Progenitor cell of endocrine pancreas (in vitro differentiated cells): ENCODE measurements at regions not wholly inside any gene's neighbourhood (a gene's known extent, or its start where the extent isn't known, plus 50 kb on each side); places are given as distances from the start of the nearest gene placed in this dataset.

ENCODE experiments used
- DNase-seq: peaks from one replicate; pipeline ENCODE4 v3.0.0; 2021; ENCODE audit warnings: low spot score; ENCODE audit not compliant: unreplicated experiment
- H3K27ac Mint-ChIP-seq: 2 replicates; pipeline ENCODE4 v1.8.0; 2021; ENCODE audit warnings: mild to moderate bottlenecking, moderate library complexity, mixed read lengths
- H3K27me3 Mint-ChIP-seq: 2 replicates; pipeline ENCODE4 v1.8.0; 2021; ENCODE audit warnings: mixed read lengths
- H3K36me3 Mint-ChIP-seq: 2 replicates; pipeline ENCODE4 v1.8.0; 2022; ENCODE audit warnings: mixed read lengths; ENCODE audit not compliant: insufficient read depth
- H3K4me1 Mint-ChIP-seq: 2 replicates; pipeline ENCODE4 v1.8.0; 2021; ENCODE audit warnings: low read depth, mixed read lengths
- H3K4me3 Mint-ChIP-seq: 2 replicates; pipeline ENCODE4 v1.8.0; 2021; ENCODE audit warnings: low read depth, mild to moderate bottlenecking, moderate library complexity, mixed read lengths
- H3K9me3 Mint-ChIP-seq: 2 replicates; pipeline ENCODE4 v1.8.0; 2021; ENCODE audit warnings: low read depth, mixed read lengths
- TF ChIP-seq, protein P1 (sequence below): fragments of 200-600 bp; sonication (generic); IDR thresholded peaks from one replicate; pipeline ENCODE4 v1.5.0; 2021; ENCODE audit warnings: antibody characterized with exemption, mild to moderate bottlenecking; ENCODE audit not compliant: unreplicated experiment

DNA sequence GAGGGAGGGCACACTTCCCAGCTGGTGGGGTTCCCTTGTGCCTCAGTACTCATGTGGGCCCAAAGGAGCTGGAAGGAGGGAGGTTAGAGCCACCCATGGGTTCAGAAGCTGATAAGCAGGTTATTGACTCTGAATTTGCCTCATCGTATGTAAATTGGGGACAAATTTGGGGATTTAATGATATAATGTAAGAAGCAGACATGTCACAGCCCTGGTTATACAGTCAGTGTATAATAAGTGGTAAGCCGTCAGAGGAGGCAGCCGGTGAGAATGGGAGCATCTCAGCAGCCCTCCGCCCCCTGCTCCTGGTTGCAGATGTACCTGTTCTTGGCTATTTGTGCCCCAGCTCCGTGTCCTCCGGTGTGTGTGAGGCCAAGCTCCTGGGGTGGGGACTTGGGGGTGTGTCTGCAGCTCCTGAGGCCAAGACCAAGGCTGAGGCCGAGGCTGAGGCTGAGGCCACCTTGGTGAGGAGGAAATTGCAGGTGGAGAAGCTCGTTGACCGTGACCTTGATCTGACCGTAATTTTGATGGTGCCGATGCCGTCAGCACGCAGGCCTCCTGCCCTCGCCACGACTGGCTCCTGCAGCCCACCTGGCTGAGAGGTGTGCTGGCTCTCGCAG, 288.1 kb downstream of the SEC14L1 start:
- Mint-ChIP-seq H3K4me1 (peaks cover 5% of the 10 kb centered on the region), H3K27me3 (no peaks in the 10 kb centered on the region), H3K9me3 (no peaks in the 10 kb centered on the region), H3K4me3 (no peak overlapping the region), H3K27ac (peak overlapping the region; percentile 68), H3K36me3 (no peaks in the 10 kb centered on the region)
- TF ChIP-seq, protein P1, sequence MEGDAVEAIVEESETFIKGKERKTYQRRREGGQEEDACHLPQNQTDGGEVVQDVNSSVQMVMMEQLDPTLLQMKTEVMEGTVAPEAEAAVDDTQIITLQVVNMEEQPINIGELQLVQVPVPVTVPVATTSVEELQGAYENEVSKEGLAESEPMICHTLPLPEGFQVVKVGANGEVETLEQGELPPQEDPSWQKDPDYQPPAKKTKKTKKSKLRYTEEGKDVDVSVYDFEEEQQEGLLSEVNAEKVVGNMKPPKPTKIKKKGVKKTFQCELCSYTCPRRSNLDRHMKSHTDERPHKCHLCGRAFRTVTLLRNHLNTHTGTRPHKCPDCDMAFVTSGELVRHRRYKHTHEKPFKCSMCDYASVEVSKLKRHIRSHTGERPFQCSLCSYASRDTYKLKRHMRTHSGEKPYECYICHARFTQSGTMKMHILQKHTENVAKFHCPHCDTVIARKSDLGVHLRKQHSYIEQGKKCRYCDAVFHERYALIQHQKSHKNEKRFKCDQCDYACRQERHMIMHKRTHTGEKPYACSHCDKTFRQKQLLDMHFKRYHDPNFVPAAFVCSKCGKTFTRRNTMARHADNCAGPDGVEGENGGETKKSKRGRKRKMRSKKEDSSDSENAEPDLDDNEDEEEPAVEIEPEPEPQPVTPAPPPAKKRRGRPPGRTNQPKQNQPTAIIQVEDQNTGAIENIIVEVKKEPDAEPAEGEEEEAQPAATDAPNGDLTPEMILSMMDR, result no peak
- DNase-seq, result no peak

DNA sequence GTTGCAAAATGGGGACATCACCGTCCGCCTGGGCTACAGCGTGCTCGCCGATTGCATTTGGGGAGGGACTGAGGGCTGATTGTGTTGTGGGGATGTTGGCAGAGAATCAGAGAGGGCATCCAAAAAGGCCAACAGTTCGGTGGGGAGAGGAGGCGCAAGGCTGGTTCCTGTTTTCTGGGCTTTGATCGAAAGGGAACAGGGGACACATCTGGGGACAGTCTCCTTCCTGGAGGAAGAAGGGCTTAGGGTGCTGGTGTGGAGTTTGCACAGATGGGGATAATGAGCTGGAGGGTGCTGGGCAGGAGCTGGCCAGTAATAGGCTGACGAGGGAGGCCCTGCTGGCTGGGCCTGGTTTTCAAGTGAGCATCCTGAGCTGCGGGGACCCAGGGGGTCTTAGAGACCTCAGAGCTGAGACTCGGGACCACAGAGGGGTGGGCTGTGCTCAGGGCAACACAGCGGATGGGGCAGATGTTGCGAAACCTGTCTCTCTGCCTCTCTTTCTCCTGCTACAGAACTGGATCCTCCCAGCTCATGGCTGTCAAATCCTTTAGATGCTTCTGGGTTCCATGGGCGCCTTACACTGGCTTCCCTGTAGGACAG, 288.7 kb downstream of the SEC14L1 start:
- no peak for DNase-seq
- Mint-ChIP-seq H3K4me3 (no peak overlapping the region), H3K36me3 (no peaks in the 10 kb centered on the region), H3K27ac (peak overlapping the region; percentile 68), H3K9me3 (no peaks in the 10 kb centered on the region), H3K27me3 (no peaks in the 10 kb centered on the region), H3K4me1 (peaks cover 5% of the 10 kb centered on the region)
- TF ChIP-seq, protein P1, result no peak

DNA sequence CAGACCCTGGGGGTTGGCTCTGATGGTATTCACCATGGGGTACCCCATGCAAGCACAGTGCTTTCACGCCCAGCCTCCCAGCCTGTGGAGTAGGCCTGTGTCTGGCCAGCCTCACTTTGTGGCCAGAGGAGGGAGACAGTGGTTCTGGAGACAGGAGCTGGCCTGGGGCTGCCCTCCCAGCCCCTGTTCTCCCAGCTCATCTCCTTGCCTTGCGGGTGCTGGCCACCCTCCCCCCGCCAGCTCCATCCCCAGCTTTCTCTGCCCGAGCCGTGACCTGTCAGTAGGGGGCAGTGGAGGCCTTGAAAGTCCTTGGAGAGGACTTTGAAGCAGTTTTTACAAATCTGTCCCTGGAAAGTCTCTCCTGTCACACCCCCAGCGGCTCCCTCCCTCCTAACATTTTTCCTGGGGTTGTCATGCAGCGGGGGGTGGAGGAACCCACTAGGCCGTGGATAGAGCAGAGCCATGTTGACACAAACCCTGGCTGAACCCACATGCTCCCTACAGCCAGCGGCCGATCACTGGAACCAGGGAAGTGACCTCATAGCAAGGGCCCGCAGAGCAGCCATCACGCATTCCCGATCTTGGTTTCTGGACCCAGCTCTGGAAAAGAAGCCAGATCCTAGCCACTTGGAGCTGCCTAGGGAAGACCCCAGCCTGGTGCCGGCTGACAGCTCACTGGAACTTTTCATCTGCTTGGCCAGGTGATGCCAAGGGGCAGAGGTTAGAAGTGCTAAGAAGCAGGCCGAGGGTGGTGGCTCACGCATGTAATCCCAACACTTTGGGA, 289.4 kb downstream of the SEC14L1 start:
- H3K27ac Mint-ChIP-seq, result peak overlapping the region; percentile 74
- DNase-seq, result peak; percentile 63
- H3K4me1 Mint-ChIP-seq, result peaks cover 5% of the 10 kb centered on the region
- no peaks in the 10 kb centered on the region for H3K9me3 Mint-ChIP-seq
- no peaks in the 10 kb centered on the region for H3K27me3 Mint-ChIP-seq
- H3K36me3 Mint-ChIP-seq, result no peaks in the 10 kb centered on the region
- no peak overlapping the region for H3K4me3 Mint-ChIP-seq
- TF ChIP-seq, protein P1, result peak; percentile 75

DNA sequence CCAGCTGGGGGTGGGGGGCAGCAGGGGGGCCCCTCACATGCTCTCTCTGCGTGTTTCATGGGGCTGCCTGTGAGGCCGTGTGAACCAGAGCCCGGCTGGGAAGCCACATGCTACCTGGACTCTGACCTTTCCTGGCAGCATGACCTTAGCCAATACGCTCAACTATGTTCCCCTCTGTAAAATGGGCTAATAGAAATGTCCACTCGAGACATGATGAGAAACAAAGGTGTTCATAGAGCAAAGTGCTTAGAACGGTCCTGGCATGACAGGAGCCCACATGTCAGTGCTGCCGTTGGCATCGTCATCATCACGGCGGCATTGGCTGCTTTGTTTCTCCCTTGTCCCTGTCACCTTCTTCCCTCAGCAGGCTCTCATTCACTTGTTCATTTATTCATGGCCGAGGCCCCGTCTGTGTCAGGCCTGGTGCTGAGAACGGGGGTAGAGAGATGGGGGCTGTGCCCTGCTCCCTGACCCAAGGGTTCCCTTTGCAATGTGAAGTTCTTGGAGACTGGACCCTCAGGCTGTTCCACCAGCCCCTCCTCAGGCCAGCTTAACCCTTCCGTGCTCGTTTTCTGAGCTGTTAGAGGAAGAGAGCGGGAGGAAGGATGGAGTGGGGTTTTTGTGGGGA, 291.4 kb downstream of the SEC14L1 start:
- Mint-ChIP-seq H3K9me3 (no peaks in the 10 kb centered on the region), H3K4me3 (no peak overlapping the region), H3K27ac (no peak overlapping the region), H3K36me3 (no peaks in the 10 kb centered on the region), H3K27me3 (no peaks in the 10 kb centered on the region), H3K4me1 (peaks cover 14% of the 10 kb centered on the region)
- DNase-seq, result no peak
- TF ChIP-seq, protein P1, result no peak

DNA sequence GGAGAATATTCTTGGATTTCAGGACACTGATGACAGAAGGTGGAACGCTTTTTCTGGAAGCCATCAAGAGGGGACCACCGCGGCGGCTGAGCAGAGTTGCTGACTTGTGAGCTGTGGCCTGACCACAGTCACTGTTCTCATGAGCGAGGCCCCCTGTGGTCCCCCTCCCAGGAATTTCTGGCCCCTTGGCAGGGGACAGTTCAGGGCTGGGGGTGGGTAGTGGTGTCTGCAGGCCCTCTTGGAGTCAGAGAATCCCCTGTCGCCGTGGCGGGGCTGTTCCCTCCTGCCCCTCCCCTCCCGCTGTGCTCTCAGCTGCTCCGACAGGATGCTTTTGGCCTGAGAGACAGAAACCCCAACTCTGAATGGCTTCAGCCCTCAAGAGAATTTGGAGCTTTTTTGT, 292.0 kb downstream of the SEC14L1 start:
- Mint-ChIP-seq H3K27ac (no peak overlapping the region), H3K4me3 (no peak overlapping the region), H3K4me1 (peaks cover 14% of the 10 kb centered on the region), H3K27me3 (no peaks in the 10 kb centered on the region), H3K9me3 (no peaks in the 10 kb centered on the region), H3K36me3 (no peaks in the 10 kb centered on the region)
- no peak for DNase-seq
- TF ChIP-seq, protein P1, result no peak
